Suppressor macrophage treated with lipopolysaccharide for 1 hour (primary cell): ENCODE measurements at regions not wholly inside any gene's neighbourhood (a gene's known extent, or its start where the extent isn't known, plus 50 kb on each side); places are given as distances from the start of the nearest gene placed in this dataset.
"Not testable (repeated sequence)": the region's sequence is repeated elsewhere in the genome, so short reads cannot be mapped to it uniquely, and the experiment has no call there.

Experiments
- DNase-seq, 3 donors: peaks; one replicate each; pipeline ENCODE4 v3.0.0-alpha.2; 2020 to 2022

GRCh38 chr14:104472073-104472472, 107.5 kb upstream of the C14orf180 start:
- DNase-seq: no peak

DNA sequence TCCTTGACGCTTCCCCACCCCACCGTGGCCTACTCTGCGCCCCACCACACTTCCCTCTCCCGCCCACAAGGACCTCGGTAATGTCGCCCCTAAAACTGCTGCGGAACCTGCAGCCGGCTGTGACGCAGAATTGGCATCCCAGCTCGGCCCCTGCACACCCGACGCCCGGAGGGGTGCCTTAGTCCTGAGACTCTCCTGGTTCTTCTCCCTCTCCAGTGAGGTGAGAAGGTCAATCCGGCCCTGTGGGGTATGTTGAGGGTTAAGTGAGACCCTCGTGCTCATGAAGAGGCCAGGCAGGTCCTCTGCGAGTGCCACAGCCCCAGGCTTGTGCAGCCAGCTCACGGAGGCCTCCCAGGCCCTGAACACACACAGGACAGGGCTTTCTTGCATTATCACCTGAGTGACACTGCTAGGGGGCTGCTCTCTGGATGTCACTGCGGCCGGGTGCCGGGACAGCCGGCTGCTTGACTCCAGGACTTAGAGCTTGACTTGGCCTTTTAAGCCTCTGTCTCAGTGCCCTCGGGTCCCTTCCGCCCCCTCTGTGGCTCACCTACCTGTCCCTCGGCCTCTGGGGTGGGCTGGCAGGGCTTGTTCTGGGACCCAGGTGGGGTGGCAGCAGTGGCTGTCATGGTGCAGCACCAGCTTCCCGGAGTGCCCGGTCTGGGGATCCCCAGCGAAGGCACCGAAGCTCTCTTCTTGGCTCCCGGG, 106.9 kb upstream of the C14orf180 start:
- DNase-seq: no peak

GRCh38 chr14:104473244-104473565, 106.4 kb upstream of the C14orf180 start:
- no peak for DNase-seq

DNA sequence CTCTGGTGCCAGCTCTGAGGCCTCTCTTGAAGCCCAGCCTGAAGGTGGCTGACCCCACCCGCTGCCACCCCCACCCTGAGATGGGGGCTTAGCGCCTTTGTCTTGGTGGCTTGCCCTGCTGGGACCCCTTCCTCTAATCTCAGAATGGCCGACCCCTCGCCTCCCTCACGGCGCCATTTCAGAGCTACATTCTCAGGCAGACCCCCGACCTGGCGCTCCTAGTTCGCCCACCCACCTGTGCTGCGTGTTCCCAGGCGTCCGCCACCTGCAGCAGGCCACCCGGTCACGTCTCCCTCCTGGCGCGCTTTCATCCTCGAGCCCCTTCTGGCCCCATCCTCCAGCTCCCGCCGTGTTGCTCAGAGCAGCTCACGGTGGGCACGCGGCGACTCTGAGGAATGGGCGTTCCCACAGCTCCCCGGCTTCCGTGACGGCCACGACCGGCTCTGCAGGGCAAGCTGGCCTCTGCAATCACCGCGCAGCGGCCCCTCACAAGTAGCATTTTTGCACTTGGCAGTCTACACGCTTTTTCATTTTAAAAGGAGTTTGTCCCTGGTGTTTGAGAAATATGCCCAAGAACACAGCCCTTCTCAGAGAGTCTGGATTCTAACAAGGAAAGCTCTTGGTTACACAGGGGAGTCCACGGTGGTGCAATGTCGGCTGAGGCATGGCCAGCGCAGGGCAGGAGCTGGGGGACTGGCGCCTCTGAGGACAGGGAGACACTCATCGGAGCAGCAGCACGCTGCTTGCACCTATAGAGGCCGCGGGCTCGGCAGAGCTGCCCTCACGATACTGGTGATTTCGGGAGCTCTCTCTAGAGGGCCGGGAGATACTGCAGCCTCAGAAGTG, 105.7 kb upstream of the C14orf180 start:
- DNase-seq: no peak

DNA sequence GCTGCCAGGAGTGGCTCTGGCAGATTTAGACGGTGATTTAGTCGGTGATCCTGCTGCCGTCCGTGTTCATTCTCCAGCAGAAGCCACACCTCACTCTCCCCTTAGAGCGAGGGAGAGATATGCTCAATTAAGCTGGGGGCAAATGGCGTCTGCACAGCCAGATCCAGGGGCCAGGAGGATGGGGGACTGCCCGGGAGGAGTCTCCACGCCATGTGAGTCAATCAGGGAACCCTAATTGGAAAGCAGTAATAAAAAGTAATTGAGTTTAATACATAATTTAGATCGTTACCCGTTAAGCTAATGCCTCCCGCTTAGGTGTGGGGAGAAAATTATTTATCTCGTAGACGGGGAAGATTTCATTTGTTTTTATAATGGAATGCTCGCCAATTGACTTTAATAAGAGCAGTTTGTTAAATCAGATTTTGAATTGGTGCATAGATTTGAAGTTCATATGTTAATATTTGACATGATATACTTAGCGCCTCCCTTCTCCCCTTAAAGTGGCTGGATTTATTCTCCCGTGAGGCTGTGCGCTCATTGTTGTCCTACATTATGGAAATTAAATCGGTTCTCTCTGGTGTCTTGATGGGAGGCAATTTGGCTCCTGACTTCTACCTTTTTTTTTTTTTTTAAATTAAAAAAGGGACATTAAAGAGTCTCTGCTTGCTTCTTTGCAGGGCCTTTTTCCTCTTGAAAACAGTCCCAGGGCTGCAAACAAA, 104.9 kb upstream of the C14orf180 start:
- no peak for DNase-seq

GRCh38 chr14:104475256-104475655, 104.3 kb upstream of the C14orf180 start:
- no peak for DNase-seq

- DNase-seq: no peak
Measured at GRCh38 chr14:104475802-104476201, 103.8 kb upstream of the C14orf180 start.

GRCh38 chr14:104476437-104476836, 103.1 kb upstream of the C14orf180 start:
- DNase-seq: no peak

GRCh38 chr14:104477117-104477623, 102.4 kb upstream of the C14orf180 start:
- no peak for DNase-seq

GRCh38 chr14:104477666-104478380, 101.7 kb upstream of the C14orf180 start:
- DNase-seq: no peak

GRCh38 chr14:104478656-104479055, 100.9 kb upstream of the C14orf180 start:
- no peak for DNase-seq

GRCh38 chr14:104479901-104480300, 99.7 kb upstream of the C14orf180 start:
- no peak for DNase-seq

DNA sequence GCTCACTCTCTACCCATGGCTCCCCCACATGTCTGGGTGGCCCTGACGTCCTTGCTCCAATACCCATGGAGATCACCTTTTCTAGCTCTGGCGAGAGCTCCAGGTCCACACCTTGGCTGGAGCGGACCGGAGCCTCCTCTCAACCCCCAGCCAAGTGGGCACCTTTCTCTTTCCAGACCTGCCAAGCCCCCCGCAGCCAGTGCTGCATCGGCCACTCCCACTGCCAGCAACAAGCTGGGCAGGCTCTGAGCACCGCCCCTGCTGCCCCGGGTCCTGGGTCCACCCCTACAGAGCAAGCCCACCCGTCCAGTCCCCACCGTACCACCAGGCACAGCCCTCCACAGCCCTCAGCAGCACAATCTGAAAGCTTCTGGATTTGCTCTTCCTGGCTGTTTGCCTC, 98.2 kb upstream of the C14orf180 start:
- DNase-seq: no peak

DNA sequence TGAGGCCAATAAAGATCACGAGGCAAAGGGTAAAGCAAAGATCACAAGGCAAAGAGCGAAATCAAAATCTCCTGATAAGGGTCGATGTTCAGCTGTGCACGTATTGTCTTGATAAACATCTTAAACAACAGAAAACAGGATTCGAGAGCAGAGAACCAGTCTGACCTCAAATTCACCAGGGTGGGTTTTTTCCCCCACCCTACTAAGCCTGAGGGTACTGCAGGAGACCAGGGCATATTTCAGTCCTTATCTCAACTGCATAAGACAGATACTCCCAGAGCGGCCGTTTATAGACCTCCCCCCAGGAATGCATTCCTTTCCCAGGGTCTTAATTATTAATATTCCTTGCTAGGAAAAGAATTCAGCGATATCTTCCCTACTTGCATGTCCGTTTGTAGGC, 97.5 kb upstream of the C14orf180 start:
- DNase-seq: not testable (repeated sequence)

DNA sequence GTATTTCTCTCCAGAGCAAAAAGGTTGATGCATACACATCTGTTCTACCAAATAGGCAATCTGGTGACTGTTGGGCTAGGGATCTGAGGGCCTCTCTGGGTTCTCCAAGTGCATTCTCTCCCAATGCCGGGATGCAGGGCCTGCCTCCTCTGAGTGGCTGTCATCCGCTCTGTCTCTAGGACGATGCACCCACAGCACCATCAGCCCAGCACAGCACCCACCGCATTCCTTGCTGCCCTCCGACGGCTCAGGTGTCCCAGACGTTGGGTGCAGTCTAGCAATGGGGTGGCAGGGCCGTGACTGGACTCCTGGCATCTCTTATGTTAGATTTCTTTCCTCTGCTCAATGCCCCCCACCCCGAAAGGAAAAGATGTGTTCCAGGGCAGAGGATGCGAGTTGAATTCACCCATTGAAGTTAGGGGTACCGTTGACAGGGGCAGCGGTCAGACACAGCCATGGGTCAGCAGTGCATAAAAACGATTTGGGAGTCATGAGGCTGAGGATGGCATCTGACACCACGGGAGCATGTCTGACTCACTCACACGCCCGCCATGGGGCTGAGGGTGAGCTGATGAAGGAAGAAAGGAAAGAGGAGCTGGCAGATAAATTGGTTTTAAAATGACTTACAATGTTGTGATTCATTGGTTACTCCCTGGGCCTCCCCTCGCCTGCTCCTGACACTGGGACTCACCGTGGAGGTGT, 93.2 kb upstream of the C14orf180 start:
- DNase-seq: no peak

GRCh38 chr14:104494483-104494882, 85.1 kb upstream of the C14orf180 start:
- DNase-seq: no peak

GRCh38 chr14:104496095-104496494, 83.5 kb upstream of the C14orf180 start:
- no peak for DNase-seq

- DNase-seq: no peak
Measured at GRCh38 chr14:104499784-104500760, 79.5 kb upstream of the C14orf180 start.

DNA sequence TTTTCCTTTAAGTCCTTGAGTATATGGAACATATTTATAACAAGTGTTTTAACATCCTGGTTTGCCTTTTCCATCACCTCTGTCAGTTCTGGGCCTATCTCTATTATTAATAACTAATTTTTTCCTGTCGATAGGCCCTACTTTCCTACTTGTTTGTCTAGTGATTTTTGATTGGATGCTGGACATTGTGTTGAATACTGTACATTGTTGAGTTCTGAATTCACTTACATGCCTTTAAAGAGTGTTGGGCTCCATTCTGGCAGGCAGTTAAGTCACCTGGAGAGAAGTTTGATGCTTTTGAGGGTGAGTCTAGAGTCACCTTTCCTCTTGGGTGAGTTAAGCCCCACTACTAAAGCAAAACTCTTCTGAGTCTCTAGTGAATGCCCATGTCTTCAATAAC, 77.5 kb upstream of the C14orf180 start:
- DNase-seq: no peak

GRCh38 chr14:104503691-104504090, 75.9 kb upstream of the C14orf180 start:
- no peak for DNase-seq

DNA sequence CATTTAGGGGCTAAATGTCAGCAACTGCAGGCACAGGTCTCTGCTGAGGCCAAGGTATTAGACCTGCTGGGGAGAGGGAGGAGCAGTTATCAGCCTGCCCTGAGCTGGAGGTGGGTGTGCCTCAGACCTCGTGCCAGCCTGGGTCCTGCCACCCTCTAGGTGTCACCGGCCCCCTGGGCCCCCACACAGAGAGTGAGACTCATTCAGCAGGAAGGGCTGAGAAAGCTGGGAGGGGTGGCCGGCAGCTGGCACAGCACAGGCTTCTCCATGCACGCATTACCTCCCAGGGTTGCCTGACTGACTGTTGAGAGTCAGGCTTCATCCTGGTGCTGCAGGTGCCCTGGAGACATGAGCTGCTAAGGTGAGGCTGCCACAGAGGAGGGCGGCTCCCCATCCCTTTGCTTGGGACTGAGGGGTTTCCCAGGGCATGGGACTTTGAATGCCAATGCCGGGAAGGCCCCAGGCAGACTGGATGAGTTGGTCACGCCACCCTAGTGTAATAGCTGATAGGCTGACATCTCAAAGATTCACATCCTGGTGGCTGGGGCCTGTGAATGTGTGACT, 75.3 kb upstream of the C14orf180 start:
- no peak for DNase-seq
